HepG2 (cell line): ENCODE measurements at regions not wholly inside any gene's neighbourhood (a gene's known extent, or its start where the extent isn't known, plus 50 kb on each side); places are given as distances from the start of the nearest gene placed in this dataset.

Experiments used
- GABPB1 ChIP-seq: IDR thresholded peaks from 2 replicates; pipeline ENCODE4 v1.6.1; 2016; ENCODE audit warnings: mild to moderate bottlenecking, missing genetic modification reagents, moderate library complexity, missing compliant biosample characterization
- KLF12 ChIP-seq: sonication (generic); formaldehyde crosslinking; IDR thresholded peaks from 2 replicates; pipeline ENCODE4 v1.4.0; 2020; ENCODE audit warnings: missing genetic modification reagents, borderline replicate concordance
- PHF8 ChIP-seq: sonication (generic); formaldehyde crosslinking; IDR thresholded peaks from 2 replicates; pipeline ENCODE4 v1.5.0; 2020; ENCODE audit warnings: missing genetic modification reagents
- RNF219 ChIP-seq: sonication (generic); formaldehyde crosslinking; IDR thresholded peaks from 2 replicates; pipeline ENCODE4 v1.5.0; 2020; ENCODE audit warnings: mild to moderate bottlenecking, missing genetic modification reagents
- TOE1 ChIP-seq: sonication (generic); formaldehyde crosslinking; IDR thresholded peaks from 2 replicates; pipeline ENCODE4 v1.4.0; 2020; ENCODE audit warnings: mild to moderate bottlenecking, missing genetic modification reagents
- TP53 ChIP-seq: sonication (generic); formaldehyde crosslinking; conservative IDR thresholded peaks from 2 replicates; pipeline ENCODE4 v1.4.0; 2020; ENCODE audit warnings: missing genetic modification reagents
- ZNF274 ChIP-seq: sonication (generic); formaldehyde crosslinking; IDR thresholded peaks from 2 replicates; pipeline ENCODE4 v1.5.1; 2020; ENCODE audit warnings: mild to moderate bottlenecking, missing genetic modification reagents
- ZNF318 ChIP-seq: sonication (generic); formaldehyde crosslinking; IDR thresholded peaks from 2 replicates; pipeline ENCODE4 v1.4.0; 2020; ENCODE audit warnings: mild to moderate bottlenecking, missing genetic modification reagents
- ZNF382 ChIP-seq: sonication (generic); formaldehyde crosslinking; IDR thresholded peaks from 2 replicates; pipeline ENCODE4 v1.5.0; 2020; ENCODE audit warnings: missing genetic modification reagents, mild to moderate bottlenecking, borderline replicate concordance

GRCh38 chr16:80265624-80266306 lies 275.0 kb upstream of the DYNLRB2 start (continued):
- TF ChIP-seq ZNF318 (CRISPR knock-in tag) (no peak), KLF12 (CRISPR knock-in tag) (no peak), PHF8 (CRISPR knock-in tag) (peak; percentile 43; the same call in 1 of the 2 replicates), TOE1 (CRISPR knock-in tag) (no peak), GABPB1 (CRISPR knock-in tag) (peak; percentile 43; the same call in 1 of the 2 replicates), ZNF382 (CRISPR knock-in tag) (no peak), RNF219 (no peak), TP53 (CRISPR knock-in tag) (no peak; the same call in 1 of the 2 replicates), ZNF274 (CRISPR knock-in tag) (no peak; the same call in 1 of the 2 replicates)
